ENCODE measurements at regions not wholly inside any gene's neighbourhood (a gene's known extent, or its start where the extent isn't known, plus 50 kb on each side); places are given as distances from the start of the nearest gene placed in this dataset.

- TF ChIP-seq ZNF274 (CRISPR knock-in tag; IDR thresholded peaks at IDR 0.05) = no peak
- no peak for TF ChIP-seq SETDB1 (CRISPR knock-in tag; IDR thresholded peaks at IDR 0.05; ENCODE audit: borderline replicate concordance)
- no peak for TF ChIP-seq REPIN1 (CRISPR knock-in tag; IDR thresholded peaks at IDR 0.05; ENCODE audit: borderline replicate concordance, low read depth)
- no peak for TF ChIP-seq REST (IDR thresholded peaks at IDR 0.05; ENCODE audit: borderline replicate concordance in 1 of 2, low read depth in 1 of 2, low read length in 2 of 2)
- no peak for TF ChIP-seq NR2F1 (CRISPR knock-in tag; IDR thresholded peaks at IDR 0.05)
- TF ChIP-seq FOXK1 (CRISPR knock-in tag; IDR thresholded peaks at IDR 0.05; ENCODE audit: borderline replicate concordance, low read depth) = no peak
- no peak for TF ChIP-seq JUND (CRISPR knock-in tag; IDR thresholded peaks at IDR 0.05)
- TF ChIP-seq ETV6 (CRISPR knock-in tag; conservative IDR thresholded peaks at IDR 0.05) = no peak
- TF ChIP-seq EHMT2 (IDR thresholded peaks at IDR 0.05; ENCODE audit: borderline replicate concordance, low read depth, low read length) = no peak
- no peak for TF ChIP-seq PHF8 (CRISPR knock-in tag; IDR thresholded peaks at IDR 0.05)
- TF ChIP-seq POLR2A (IDR thresholded peaks at IDR 0.05; ENCODE audit: insufficient read depth in 1 of 2, low read depth in 2 of 2, low read length in 2 of 2) = no peak
- no peak for TF ChIP-seq ZFX (CRISPR knock-in tag; IDR thresholded peaks at IDR 0.05; ENCODE audit: low read depth)
- TF ChIP-seq ZNF343 (CRISPR knock-in tag; IDR thresholded peaks at IDR 0.05) = no peak
Observed at GRCh38 chr2:128488434-128488833, 169.8 kb upstream of the HS6ST1 start.
